GM18507 (cell line): ENCODE measurements at regions not wholly inside any gene's neighbourhood (a gene's known extent, or its start where the extent isn't known, plus 50 kb on each side); places are given as distances from the start of the nearest gene placed in this dataset.

Source experiments
- DNase-seq: peaks from one replicate; pipeline ENCODE4 v3.0.0; 2011; ENCODE audit warnings: low read depth; ENCODE audit not compliant: insufficient read length; ENCODE audit errors: extremely low spot score
- FAIRE-seq: peaks from 2 replicates; lab custom pipeline; 2011; peaks lifted over from hg19 to GRCh38; lab: Jason Lieb, UNC

- no peak for FAIRE-seq
- DNase-seq, result no peak
These were observed 73.7 kb downstream of the SERPINA3 start for GRCh38 chr14:94685681-94686485.

- no peak for FAIRE-seq
These were observed 73.0 kb downstream of the SERPINA3 start for GRCh38 chr14:94685166-94685581.

GRCh38 chr14:94682736-94683135, 70.5 kb downstream of the SERPINA3 start:
- no peak for DNase-seq
- FAIRE-seq, result no peak

More at GRCh38 chr14:94685166-94685581, 73.0 kb downstream of the SERPINA3 start:
- no peak for DNase-seq

GRCh38 chr14:94682061-94682516, 69.9 kb downstream of the SERPINA3 start:
- no peak for FAIRE-seq
- DNase-seq, result no peak

GRCh38 chr14:94681300-94682060, 69.3 kb downstream of the SERPINA3 start:
- DNase-seq, result no peak
- no peak for FAIRE-seq

- FAIRE-seq (no peak), DNase-seq (no peak)
These were observed 68.7 kb downstream of the SERPINA3 start for GRCh38 chr14:94680862-94681288.

- FAIRE-seq, result no peak
- DNase-seq, result no peak
These were observed 68.0 kb downstream of the SERPINA3 start for GRCh38 chr14:94679937-94680861.

GRCh38 chr14:94679106-94679810, 67.1 kb downstream of the SERPINA3 start:
- DNase-seq (no peak), FAIRE-seq (no peak)

- FAIRE-seq (no peak), DNase-seq (no peak)
These were observed 65.6 kb downstream of the SERPINA3 start for GRCh38 chr14:94677747-94678146.

- FAIRE-seq (no peak), DNase-seq (no peak)
These were observed 65.0 kb downstream of the SERPINA3 start for GRCh38 chr14:94677213-94677612.

- DNase-seq (no peak), FAIRE-seq (no peak)
These were observed 64.4 kb downstream of the SERPINA3 start for GRCh38 chr14:94676495-94677185.

- no peak for FAIRE-seq
These were observed 62.8 kb downstream of the SERPINA3 start for GRCh38 chr14:94675036-94675435.

GRCh38 chr14:94673781-94674231, 61.6 kb downstream of the SERPINA3 start:
- DNase-seq (no peak), FAIRE-seq (no peak)

More at GRCh38 chr14:94675036-94675435, 62.8 kb downstream of the SERPINA3 start:
- no peak for DNase-seq
